Neural cell (in vitro differentiated cells): ENCODE measurements at regions not wholly inside any gene's neighbourhood (a gene's known extent, or its start where the extent isn't known, plus 50 kb on each side); places are given as distances from the start of the nearest gene placed in this dataset.

Source experiments
- H2AFZ ChIP-seq: fragments of 200-600, 300-800 bp; sonication (generic), shearing (Covaris generic); 2 replicates; pipeline ENCODE4 v1.6.0; 2014; ENCODE audit warnings: low read depth, mild to moderate bottlenecking, antibody characterized with exemption, low read length, moderate library complexity
- H3F3A ChIP-seq: fragments of 200-600 bp; shearing (Covaris generic); 2 replicates; pipeline ENCODE4 v1.6.1; 2016; ENCODE audit warnings: mild to moderate bottlenecking, moderate library complexity, mixed read lengths, antibody characterized with exemption, low read length; ENCODE audit not compliant: insufficient read depth, poor library complexity, severe bottlenecking
- H3K27ac ChIP-seq: fragments of 200-600, 300-800 bp; sonication (generic), shearing (Covaris generic); 2 replicates; pipeline ENCODE4 v1.5.1; 2014; ENCODE audit warnings: mild to moderate bottlenecking, low read length, moderate library complexity
- H3K27me3 ChIP-seq: fragments of 300-800, 200-600 bp; sonication (generic), shearing (Covaris generic); 2 replicates; pipeline ENCODE4 v1.6.0; 2014; ENCODE audit warnings: mild to moderate bottlenecking, low read depth, low read length, moderate library complexity; ENCODE audit not compliant: insufficient read depth
- H3K36me3 ChIP-seq: fragments of 300-800, 200-600 bp; sonication (generic), shearing (Covaris generic); 2 replicates; pipeline ENCODE4 v1.5.1; 2014; ENCODE audit warnings: mild to moderate bottlenecking, antibody characterized with exemption, low read length, moderate library complexity; ENCODE audit not compliant: insufficient read depth
- H3K4me2 ChIP-seq: fragments of 300-800, 200-600 bp; sonication (generic), shearing (Covaris generic); 2 replicates; pipeline ENCODE4 v1.6.0; 2014; ENCODE audit warnings: mild to moderate bottlenecking, low read length
- H3K4me3 ChIP-seq: fragments of 300-800, 200-600 bp; sonication (generic), shearing (Covaris generic); 2 replicates; pipeline ENCODE4 v1.5.1; 2014; ENCODE audit warnings: mild to moderate bottlenecking, low read length, moderate library complexity
- H3K79me2 ChIP-seq: fragments of 200-600 bp; shearing (Covaris generic); replicated peaks from 2 replicates; pipeline ENCODE4 v1.6.0; 2014; ENCODE audit warnings: mild to moderate bottlenecking, low read length, moderate library complexity; ENCODE audit not compliant: insufficient read depth
- H3K9ac ChIP-seq: fragments of 300-800, 200-600 bp; sonication (generic), shearing (Covaris generic); 2 replicates; pipeline ENCODE4 v1.6.1; 2016; ENCODE audit warnings: mild to moderate bottlenecking, low read length, mixed read lengths
- H3K9me2 ChIP-seq: fragments of 200-600 bp; shearing (Covaris generic); 2 replicates; pipeline ENCODE4 v1.6.1; 2016; ENCODE audit warnings: mild to moderate bottlenecking, low read length, mixed read lengths; ENCODE audit not compliant: insufficient read depth
- H3K9me3 ChIP-seq: fragments of 200-600, 300-800 bp; sonication (generic), shearing (Covaris generic); 2 replicates; pipeline ENCODE4 v1.6.1; 2016; ENCODE audit warnings: mild to moderate bottlenecking, mixed run types, low read length, moderate library complexity, mixed read lengths
- H4K20me1 ChIP-seq: fragments of 200-600 bp; shearing (Covaris generic); 2 replicates; pipeline ENCODE4 v1.6.1; 2016; ENCODE audit warnings: mild to moderate bottlenecking, mixed run types; ENCODE audit not compliant: insufficient read depth
- CTCF ChIP-seq: fragments of 450-650 bp; IDR thresholded peaks from 2 replicates; pipeline ENCODE4 v1.5.1; 2014; ENCODE audit warnings: antibody characterized with exemption, mild to moderate bottlenecking, moderate library complexity; ENCODE audit not compliant: poor library complexity, severe bottlenecking
- EP300 ChIP-seq: fragments of 450-650 bp; conservative IDR thresholded peaks from 2 replicates; pipeline ENCODE4 v1.6.1; 2014; ENCODE audit warnings: antibody characterized with exemption, mild to moderate bottlenecking, moderate library complexity; ENCODE audit not compliant: poor library complexity, severe bottlenecking
- EZH2 ChIP-seq: fragments of 200-600, 300-800 bp; shearing (Covaris generic), sonication (generic); IDR thresholded peaks from 2 replicates; pipeline ENCODE4 v1.6.1; 2014; ENCODE audit warnings: antibody characterized with exemption, low read length, borderline replicate concordance, mild to moderate bottlenecking; ENCODE audit not compliant: insufficient read depth, poor library complexity, severe bottlenecking
- MXI1 ChIP-seq: fragments of 450-650 bp; conservative IDR thresholded peaks from 2 replicates; pipeline ENCODE4 v1.6.1; 2014; ENCODE audit warnings: antibody characterized with exemption, mild to moderate bottlenecking; ENCODE audit not compliant: poor library complexity, severe bottlenecking
- POLR2AphosphoS5 ChIP-seq: IDR thresholded peaks from 2 replicates; pipeline ENCODE4 v1.6.1; 2012
- RAD21 ChIP-seq: fragments of 450-650 bp; conservative IDR thresholded peaks from 2 replicates; pipeline ENCODE4 v1.6.1; 2014; ENCODE audit warnings: antibody characterized with exemption, mild to moderate bottlenecking, moderate library complexity
- REST ChIP-seq: IDR thresholded peaks from 2 replicates; pipeline ENCODE4 v1.6.1; 2012; ENCODE audit warnings: borderline replicate concordance
- SMC3 ChIP-seq: fragments of 450-650 bp; conservative IDR thresholded peaks from 2 replicates; pipeline ENCODE4 v1.6.1; 2014; ENCODE audit warnings: antibody characterized with exemption, mild to moderate bottlenecking, moderate library complexity; ENCODE audit not compliant: poor library complexity
- TAF1 ChIP-seq: IDR thresholded peaks from 2 replicates; pipeline ENCODE4 v1.6.1; 2012; ENCODE audit warnings: low read depth

GRCh38 chr4:176548571-176548970 is 228.8 kb downstream of the SPCS3 start:
- Histone ChIP-seq H3K9me3 (no peaks in the 10 kb centered on the region), H4K20me1 (no peaks in the 10 kb centered on the region), H3K4me2 (no peak overlapping the region), H3K27me3 (no peaks in the 10 kb centered on the region), H3K4me3 (no peak overlapping the region), H3K36me3 (no peaks in the 10 kb centered on the region), H3F3A (no peaks in the 10 kb centered on the region), H3K79me2 (no peaks in the 10 kb centered on the region), H2AFZ (no peak overlapping the region), H3K9ac (no peak overlapping the region), H3K9me2 (no peaks in the 10 kb centered on the region), H3K27ac (no peak overlapping the region)
- no peak for TF ChIP-seq EZH2
- no peak for TF ChIP-seq EP300
- no peak for TF ChIP-seq MXI1
- TF ChIP-seq TAF1, result no peak
- TF ChIP-seq CTCF, result no peak
- no peak for TF ChIP-seq POLR2AphosphoS5
- no peak for TF ChIP-seq RAD21
- no peak for TF ChIP-seq REST
- no peak for TF ChIP-seq SMC3

DNA sequence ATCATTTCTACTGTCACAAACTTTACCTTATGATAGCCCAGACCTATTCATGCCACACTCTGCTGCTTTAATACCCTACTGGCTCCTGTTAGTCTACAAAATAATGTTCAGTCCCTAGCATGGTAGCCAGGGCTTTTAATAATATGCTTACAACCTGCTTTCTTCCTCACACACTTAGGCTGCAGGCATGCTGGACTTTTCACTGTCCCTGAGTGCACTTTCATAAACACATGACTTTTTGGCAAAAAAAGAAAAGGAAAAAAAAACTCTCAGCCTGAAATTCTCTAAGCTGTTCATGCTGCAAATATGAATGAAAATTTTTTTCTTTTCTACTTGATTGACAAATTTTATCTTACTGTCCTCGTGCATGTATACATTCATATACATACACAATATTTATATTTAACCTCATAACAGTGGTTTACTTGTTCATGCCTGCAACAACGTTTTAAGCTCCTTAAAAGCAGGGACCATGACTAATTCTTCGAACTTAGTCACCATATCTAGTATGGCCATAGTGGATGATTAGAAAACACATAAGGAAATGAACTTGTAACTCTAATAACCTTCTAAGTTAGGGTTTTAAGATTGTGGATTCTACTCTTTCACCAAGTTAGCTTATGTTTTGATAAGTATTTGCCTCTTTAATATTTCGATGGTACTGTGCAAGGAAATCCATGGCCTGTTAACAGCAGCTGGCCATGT is 229.5 kb downstream of the SPCS3 start:
- no peak overlapping the region for H3K27ac ChIP-seq
- H3F3A ChIP-seq, result no peaks in the 10 kb centered on the region
- no peaks in the 10 kb centered on the region for H3K9me3 ChIP-seq
- no peaks in the 10 kb centered on the region for H3K79me2 ChIP-seq
- H3K9me2 ChIP-seq, result no peaks in the 10 kb centered on the region
- no peak overlapping the region for H3K9ac ChIP-seq
- H4K20me1 ChIP-seq, result no peaks in the 10 kb centered on the region
- H3K4me2 ChIP-seq, result no peak overlapping the region
- no peaks in the 10 kb centered on the region for H3K36me3 ChIP-seq
- H3K27me3 ChIP-seq, result no peaks in the 10 kb centered on the region
- H2AFZ ChIP-seq, result no peak overlapping the region
- no peak for TF ChIP-seq RAD21
- TF ChIP-seq REST, result no peak
- no peak for TF ChIP-seq EP300
- TF ChIP-seq SMC3, result no peak
- no peak for TF ChIP-seq CTCF
- no peak for TF ChIP-seq POLR2AphosphoS5
- no peak for TF ChIP-seq MXI1
- TF ChIP-seq TAF1, result no peak
- no peak for TF ChIP-seq EZH2
- no peak overlapping the region for H3K4me3 ChIP-seq
